ENCODE measurements at regions not wholly inside any gene's neighbourhood (a gene's known extent, or its start where the extent isn't known, plus 50 kb on each side); places are given as distances from the start of the nearest gene placed in this dataset.
"Not testable (repeated sequence)": the region's sequence is repeated elsewhere in the genome, so short reads cannot be mapped to it uniquely, and the experiment has no call there.

DNA sequence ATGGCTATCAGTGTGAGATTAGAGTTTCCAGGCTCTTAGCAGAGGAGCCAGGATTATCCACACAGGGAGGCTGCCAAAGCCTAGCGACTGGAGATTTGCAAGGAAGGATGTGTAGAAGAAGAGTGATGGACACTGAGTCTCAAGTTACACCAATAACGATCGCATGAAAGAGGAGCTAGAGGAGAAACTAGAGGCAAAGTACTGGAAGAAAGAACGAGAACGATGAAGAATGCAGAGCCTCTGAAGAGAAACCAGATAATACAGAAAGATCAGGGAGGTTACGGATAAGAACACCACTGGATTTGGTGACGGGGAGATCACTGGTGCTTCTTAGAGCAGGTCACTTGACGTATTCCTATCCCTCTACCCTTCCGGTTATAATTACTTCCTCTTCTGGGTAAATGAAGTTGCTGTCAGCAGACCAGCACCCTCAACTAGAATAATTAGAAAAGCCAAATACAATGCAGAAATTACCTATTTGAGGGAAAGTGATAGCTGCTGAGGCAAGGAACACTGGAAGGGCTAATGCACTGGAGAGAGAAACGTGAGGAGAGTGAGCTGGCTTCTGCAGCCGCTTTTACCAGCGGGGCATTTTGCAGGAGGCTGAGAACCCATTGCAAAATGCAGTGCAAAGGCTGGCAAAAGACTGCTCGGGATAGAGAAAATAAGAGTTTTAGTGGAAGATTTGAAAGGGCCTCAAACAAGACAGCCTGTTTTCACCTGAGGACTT lies 93.1 kb upstream of the HIF1A start:
- DNase-seq (ENCODE audit: low spot score) = no peak

DNA sequence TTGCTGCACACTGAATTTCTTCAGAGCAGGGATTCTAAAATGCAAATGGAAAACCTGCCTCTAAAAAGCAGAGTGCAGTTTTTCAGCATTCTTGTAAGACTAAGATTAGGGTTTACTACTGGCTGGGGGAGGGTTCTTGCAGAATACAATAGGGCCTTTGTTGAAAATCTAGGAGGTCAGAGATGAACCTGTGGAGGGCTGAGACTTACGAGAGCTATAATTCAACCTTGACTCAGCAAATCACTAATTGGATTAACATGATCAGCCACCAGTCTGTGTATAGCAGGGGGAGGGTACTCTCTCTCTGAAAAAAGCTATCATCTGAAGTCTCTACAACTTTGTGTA lies 92.6 kb upstream of the HIF1A start:
- DNase-seq (ENCODE audit: low spot score) = no peak

DNA sequence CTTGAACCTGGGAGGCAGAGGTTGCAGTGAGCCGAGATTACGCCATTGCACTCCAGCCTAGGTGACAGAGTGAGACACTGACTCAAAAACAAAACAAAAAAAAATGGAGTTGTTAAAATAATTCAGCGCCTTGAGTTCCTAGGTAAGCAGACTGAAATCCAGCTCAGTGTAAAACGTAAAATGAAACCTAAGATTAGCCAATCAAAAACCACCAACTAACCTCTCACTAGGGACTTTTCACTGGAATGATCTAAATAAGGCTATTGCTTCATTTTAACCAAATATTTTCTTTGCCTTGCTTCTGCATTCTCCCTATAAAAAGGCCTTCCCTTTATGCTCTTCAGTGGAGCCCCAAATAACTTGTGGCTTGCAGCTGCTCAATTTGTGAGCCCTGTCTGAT lies 91.6 kb upstream of the HIF1A start:
- no peak for DNase-seq (ENCODE audit: low spot score)

DNA sequence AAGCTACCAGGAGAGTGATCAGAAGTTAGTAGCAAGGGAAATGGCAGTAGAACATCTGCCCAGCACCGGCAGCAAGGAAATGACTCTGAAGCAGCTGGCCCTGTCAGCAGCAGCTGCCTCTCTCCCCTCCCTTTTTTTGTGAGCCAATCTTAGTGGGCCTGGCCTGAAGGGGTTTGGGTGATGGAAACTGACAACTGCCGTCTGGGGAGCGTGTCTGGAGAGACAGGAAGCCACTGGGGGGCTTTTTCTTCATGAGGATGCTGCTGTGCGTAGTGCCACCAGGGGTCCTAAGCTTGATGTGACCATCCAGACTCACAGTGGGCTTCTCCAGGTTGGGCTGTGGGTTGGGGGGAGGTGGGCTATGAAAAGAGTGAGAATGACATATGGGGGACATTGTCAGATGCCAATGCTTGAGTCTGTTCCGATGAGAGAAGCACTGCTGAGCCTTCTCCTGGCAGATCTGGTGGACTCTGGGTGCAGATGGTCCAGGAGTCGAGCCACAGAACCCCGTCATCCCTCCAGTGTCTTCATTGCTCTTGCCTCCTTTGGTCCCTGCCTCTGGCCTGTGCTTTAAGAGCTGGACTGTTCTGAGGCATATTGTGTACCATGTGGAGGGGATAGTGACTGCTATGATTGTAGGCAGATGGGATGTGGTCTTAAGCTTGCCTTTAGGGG lies 87.6 kb upstream of the HIF1A start:
- DNase-seq (ENCODE audit: low spot score) = no peak

DNA sequence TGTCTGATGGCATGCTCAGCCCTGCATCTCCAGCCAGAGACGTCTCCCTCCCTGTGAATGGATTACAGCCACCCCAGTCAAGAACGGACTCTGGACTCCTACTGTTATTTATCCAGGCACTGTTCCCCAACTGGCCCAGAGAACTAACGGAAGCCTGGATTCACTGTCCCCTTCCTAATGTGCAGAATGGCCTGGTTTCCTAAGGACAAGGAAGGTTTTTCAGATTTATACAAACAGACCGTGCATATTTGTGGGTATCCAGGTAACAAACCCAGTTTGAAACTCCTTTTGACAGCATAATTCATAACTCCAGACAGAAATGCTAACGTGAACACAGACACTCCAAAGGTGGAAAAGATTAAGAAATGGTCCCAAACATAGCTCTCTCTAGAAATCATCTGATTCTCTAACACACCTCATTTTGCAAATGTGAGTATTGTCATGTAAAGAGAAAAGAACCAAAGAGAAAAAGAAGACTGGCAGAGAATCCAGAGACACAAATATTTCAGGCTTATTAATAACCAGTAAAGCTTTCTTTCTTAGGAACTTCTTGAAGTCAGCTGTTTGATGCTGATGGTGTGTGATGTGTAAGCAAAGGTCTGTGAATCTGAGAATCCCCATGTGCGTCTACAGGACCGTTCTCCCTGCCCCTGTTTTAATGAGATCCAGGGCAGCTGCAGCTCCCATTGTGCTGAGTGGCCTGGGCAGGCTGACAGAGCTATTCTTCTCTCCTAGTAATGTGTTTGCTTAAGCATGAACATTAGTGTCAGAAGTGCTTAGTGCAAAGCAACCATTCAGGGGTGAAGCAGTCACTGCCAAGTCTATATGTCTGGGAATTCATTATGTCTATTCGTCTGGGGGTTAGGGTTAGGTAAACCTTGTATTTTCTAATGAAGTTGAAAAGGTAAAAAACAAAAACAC lies 86.8 kb upstream of the HIF1A start:
- DNase-seq (ENCODE audit: low spot score) = peak; percentile 83

DNA sequence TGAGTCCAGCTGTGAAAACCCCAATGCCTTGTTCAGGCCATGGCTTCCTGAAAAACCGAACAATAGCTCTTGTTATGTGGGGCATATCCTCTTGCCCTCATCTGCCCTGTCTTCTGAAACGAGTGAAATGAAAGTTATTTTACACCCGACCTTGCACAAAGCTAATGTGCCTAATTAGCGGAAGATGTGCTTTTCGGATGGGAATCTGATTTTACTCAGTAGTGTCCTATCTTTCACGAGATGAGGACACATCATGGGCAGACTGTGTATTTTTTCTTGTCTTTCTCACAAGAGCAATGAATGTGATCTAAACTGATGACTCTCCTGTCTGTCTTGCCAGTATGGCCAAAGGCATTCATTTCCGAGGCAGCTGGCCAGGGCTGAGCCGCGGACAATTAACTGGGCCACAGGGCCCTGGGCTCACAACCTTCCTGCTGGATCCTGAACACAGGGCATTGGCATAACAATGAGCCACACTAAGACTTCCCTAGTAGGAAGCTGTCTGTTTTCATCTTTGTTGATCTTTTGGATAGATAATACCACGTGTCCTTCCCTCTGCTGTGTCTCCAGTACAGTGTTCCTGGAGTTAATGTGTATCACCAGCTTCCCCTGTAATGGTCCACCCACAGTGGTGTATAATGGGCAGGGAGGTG lies 86.0 kb upstream of the HIF1A start:
- DNase-seq (ENCODE audit: low spot score) = peak; percentile 66

DNA sequence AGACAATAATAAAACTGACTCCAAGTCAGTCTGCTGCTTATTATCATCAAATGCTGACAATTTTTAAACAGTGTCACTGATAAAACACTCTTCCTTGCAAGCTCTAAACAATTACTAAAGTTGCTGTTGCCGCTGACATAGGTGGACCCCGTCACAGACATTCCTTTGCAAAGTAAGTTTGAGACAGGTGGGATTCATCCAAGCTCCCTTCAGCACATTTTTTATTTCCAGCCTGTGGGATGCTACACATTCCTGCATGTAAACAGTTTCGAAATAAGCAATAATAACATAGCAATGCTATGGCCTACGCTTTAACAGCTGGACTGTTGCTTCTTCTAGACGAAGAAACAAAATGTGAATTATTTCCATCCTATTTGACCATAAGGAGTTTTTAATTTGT lies 85.4 kb upstream of the HIF1A start:
- DNase-seq (ENCODE audit: low spot score) = no peak

DNA sequence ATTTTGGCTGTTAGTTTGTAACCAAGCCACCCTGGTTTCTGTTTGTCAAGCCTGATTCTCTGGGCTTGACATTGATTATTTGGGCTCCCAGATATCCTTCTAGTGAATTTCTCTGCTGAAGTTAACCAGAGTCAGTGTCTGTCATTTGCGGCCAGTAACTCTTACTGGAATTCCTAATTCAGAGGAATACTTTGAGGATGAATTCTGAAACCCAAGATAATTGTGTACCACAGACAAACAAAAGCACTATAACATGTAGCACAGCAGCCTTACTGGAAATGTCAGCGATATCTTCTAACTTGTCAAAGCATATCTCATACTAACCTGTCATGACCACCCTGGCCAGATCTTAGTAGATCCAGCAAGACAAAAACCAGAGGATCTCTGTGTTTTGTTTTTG lies 84.4 kb upstream of the HIF1A start:
- no peak for DNase-seq (ENCODE audit: low spot score)

DNA sequence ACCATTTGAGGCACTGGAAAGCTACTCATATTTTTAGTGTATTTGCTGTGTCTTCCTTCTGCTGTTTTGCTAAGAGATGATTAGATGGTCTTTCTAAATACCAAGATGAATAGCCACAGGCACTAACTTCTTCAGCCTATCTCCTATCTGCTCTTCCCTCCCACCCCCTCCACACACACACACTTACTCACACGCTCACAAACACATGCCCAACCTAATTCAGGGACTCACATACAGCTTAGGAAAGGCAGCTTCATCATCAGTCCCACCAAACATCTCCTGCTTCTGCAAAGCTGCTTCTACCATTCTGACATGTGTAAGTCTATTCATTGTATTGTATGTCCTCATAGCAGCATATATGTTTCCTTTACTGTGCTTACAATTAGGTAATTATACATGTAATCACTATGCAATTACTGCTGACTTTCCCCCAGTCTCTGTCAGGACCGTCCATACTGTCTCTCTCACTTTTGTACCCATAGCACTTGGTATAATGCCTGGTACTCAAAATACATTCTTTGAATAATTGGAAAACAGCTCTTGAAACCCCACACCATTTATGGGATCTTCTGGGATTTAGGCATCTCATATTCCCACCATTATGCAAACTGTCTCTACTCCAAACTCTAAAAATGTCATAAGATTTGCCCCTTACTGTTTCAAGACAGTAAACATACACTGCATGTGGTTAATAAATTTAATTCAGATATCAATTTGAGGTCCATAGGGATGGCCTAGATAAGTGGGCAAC lies 83.3 kb upstream of the HIF1A start:
- no peak for DNase-seq (ENCODE audit: low spot score)

DNA sequence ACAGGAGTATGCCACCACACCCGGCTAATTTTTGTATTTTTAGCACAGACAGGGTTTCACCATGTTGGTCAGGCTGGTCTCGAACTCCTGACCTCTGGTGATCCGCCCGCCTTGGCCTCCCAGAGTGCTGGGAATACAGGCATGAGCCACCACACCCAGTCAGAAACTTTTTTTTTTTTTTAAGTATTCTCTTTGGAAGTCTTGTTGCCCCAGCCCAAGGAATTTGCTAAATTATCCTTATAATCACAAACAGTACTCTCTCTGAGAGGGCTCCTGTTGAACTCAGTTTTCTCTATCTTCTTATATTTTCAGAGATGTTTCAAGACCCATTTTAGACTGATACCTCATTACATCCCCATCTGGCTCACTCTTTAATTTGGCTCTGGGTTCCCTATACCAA lies 82.3 kb upstream of the HIF1A start:
- DNase-seq (ENCODE audit: low spot score) = not testable (repeated sequence)

DNA sequence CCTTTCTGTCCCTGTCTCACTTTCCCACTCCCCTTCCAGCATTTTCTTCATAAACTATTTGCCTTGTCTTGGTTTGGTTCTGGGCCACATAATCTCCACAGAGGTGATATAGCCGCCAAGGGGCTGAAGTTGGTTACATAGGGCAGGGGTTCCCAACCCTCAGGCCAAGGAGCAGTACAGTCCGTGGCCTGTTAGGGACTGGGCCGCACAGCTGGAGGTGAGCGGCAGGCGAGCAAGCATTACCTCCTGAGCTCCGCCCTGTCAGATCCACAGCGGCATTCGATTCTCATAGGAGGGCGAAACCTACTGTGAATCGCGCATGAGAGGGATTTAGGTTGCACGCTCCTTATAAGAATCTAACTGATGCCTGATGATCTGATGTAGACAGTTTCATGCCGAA lies 80.6 kb upstream of the HIF1A start:
- no peak for DNase-seq (ENCODE audit: low spot score)

DNA sequence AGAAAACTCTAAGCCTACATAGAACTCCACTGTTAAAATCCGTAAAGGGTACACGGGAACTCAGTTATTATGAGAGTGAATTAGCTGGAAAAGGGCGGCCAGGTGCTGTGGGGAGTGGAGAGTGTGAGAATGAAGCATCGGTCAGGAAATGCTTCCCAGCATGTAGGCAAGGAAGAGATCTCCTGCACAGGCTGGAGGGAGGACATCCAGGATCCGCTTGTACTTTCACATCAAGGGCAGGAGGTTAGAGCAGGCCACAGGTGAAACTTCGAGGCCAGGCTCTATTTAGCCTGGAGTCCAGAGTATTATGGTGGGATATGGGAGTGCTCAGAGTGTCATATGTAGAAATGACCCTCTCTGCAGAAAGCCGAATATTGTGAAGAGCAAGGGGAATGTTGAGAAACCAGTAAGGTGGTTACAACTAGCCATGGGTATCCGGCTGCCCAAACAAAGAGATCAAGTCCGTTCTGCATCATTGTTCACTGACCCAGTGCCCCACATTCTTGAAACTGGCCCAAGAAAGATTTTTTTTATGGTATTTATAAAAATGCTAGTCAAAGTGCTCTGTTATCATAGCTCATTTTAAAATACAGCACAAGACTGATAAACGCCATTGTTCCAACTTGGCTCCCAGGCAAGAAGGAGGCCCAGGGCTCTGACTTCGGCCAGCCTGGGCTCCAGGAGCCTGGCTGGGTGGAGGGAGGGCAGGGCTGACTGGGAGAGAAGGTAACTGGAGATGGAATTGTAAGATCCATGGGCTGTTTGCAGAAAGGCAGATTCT lies 79.4 kb upstream of the HIF1A start:
- DNase-seq (ENCODE audit: low spot score) = no peak

DNA sequence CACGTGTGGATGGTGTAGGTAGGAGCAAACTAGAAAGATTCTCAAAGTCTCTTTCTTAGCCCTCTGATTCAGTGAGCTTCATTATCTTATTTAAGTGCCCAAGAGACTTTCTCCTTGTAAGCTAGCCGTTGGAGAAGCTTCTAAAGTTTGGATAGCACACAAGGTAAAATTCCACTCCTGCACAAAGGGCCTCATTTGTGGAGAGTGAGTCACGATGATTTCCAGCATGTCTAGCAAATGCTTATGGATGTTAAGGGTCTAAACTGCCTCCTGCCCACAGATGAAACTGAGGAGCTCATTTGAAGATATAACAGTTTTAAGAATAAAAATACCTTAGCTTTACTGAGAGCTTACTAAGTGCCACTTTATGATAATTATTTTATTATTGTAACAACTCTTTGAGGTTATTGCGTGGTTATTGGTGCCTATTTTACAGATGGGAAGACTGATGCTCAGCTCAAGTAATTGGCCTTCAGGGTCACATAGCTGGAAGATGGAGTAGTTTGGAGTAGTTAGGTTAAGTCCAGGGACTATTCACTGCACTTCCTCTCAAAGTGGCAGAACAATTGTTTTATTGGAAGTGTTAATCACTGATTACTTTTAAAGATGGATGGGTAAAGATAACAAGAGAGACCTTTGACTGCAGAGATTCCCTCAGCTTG lies 78.7 kb upstream of the HIF1A start:
- DNase-seq (ENCODE audit: low spot score) = no peak

DNA sequence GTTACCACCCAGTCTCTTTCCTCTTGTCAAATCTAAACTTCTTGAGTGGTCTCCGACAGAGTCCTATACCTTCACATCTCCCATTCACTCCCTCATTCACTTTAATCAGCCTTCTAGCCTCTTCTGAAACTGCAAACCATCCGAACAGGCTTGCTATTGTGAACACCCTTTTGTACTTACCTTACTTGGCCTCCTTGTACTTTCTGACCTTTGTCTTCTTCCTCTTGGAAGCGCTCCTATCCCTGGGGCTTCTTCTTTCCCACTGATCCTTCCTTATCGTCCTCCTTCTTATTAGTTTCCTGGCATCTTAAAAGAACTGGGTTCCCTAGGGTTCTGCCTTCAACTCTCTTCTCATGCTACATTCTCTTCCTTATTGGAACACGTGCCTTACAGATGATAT lies 76.9 kb upstream of the HIF1A start:
- DNase-seq (ENCODE audit: low spot score) = no peak

DNA sequence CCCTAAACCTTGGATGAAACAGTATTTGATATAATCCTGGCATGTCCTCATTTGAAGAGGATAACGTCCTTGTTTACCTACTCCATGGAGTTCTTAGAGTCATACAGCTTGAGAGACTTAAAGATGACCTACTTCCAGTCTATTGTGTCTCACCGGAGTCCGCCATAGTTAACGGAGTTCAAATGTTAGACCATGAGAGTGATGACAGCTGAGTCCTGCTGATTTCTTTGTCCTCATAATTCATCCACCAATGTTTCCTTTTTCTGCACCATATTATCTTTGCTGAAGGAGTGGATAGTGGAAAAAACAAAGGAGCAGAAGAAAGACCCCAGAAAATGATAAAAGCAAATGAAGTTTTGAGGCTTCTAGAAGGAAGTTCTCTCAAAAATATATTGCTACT lies 75.8 kb upstream of the HIF1A start:
- no peak for DNase-seq (ENCODE audit: low spot score)

DNA sequence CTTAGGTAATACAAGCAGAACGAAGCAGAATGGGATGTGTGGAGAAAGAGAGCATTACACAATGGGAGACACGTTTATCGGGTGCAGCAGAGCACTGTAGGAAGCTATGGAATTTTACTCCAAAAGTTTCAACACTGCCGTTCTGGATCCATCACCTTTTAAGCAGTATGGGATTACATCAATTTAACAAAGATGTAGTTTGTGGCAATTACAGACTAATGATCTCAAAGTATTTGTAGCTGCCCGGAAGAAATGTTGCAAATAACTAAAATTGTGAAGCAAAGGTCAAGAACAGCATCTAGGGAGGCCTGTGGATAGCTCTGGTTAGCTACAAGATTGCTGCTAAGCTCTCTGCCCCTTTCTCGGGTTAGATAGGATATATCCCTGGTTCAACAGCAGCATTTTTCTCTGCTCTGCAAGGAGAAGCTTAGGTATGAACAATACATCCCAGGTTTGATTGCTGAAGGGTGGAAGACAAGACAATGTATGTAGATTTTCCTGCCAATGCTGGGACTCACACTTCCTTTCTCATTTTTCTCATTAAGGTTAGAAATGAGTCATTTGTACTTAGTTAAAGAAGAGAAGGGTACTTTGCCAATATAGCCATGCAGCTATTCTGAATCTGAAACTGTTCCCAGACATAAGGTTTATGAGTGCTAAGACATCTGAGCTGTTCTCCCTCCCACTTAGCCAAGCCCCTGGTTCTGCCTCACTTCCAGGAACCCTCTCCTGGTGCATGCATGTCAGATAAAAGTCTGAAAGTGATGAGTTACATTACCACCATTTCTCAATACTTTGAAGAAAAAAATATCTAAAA lies 75.0 kb upstream of the HIF1A start:
- no peak for DNase-seq (ENCODE audit: low spot score)

DNA sequence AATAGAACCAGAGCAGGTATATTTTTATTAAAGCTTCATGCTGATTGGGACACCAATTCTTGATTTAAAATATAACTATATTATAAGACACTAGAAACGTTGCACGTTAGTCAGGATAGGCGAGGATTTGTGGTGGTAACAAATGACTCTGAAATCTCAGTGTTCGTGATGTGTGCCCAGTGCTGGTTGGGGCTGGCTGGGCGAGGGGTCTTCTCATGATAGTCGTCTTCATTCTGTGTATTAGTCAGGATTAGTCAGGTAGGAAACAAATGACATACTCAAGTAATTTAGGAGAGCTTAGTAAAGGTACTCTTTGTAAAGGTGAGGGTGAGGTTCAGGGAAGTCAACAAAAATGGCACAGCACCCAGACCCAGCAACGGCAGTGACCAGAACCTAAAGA lies 73.9 kb upstream of the HIF1A start:
- no peak for DNase-seq (ENCODE audit: low spot score)

DNA sequence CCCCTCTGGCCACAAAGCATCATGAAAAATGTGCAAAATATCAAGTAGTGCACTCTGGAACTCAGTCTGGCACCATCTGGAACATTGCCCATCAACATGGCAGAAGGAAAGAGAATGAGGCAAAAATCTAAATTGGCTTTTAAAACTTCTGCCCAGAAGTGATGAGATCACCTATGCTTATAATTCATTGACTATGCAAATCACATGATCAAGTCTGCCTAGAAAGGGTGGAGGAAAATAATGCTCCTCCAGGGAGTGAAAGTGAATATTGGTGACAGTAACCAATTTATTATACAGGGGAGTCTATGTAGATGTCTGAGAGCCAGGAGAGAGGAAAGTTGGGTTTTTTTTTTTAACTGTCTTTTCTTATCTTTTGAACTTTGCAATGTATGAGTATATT lies 73.3 kb upstream of the HIF1A start:
- DNase-seq (ENCODE audit: low spot score) = no peak

DNA sequence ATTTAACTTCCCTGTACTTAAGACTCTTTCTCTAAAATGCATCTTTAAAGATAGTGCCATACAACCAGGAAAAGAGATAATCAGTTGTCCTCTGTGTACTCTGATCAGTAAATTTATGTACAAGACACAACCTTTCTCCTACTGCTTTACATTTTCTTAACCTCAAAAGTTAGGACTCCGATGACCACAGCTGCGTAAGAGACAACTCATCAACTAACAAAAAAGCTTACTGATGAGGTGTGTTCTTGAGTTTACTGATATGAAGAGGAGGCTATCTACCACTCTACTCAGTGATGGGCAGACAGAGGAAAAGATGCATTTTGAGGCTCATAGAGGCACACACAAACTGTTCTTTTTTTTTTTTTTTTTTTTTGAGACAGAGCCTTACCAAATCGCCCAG lies 71.4 kb upstream of the HIF1A start:
- no peak for DNase-seq (ENCODE audit: low spot score)

DNA sequence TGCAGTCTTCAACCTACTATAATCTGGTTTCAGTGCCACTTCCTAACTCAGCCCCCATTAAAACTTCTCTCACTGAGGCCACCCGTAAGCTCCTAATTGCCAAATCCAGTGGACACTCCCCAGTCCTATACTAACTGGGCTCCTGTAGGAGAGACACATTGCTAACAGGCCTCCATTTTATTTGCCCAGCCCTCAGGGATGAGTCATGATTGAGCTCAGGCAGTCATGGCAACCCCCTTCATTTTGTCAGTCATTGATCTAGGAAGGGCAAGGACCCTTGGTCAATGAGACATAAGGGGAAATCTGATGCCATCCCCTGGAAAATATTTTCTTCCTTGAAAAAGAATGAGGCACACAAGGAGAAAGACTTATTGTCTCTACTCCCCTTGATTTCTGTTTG lies 70.1 kb upstream of the HIF1A start:
- DNase-seq (ENCODE audit: low spot score) = no peak

Measured in Ammon's horn (tissue), 1 donor.